NCI-H2107 (cell line): ENCODE measurements at regions not wholly inside any gene's neighbourhood (a gene's known extent, or its start where the extent isn't known, plus 50 kb on each side); places are given as distances from the start of the nearest gene placed in this dataset.

Source experiments
- DNase-seq: peaks from one replicate; lab custom pipeline; 2025; lab: John Stamatoyannopoulos, UW

DNA sequence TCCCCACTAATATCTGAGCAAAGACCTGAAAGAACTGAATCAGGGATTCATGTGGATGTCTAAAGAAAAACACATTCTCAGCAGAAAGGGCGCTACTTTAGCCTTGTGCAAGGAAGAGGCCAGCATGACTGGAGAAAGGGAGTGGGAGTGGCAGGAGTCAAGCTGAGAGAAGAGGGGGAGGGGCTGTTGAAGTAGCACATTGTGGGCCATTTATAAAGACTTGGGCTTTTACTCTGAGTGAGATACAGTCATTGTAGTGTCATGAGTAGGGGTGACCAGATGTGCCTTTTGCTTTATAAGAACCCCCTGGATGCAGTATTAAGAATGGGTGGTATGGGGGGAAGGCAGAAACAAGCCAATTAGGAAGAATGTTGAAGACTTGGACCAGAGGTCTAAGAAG is 452.8 kb downstream of the ENC1 start:
- no peak for DNase-seq

DNA sequence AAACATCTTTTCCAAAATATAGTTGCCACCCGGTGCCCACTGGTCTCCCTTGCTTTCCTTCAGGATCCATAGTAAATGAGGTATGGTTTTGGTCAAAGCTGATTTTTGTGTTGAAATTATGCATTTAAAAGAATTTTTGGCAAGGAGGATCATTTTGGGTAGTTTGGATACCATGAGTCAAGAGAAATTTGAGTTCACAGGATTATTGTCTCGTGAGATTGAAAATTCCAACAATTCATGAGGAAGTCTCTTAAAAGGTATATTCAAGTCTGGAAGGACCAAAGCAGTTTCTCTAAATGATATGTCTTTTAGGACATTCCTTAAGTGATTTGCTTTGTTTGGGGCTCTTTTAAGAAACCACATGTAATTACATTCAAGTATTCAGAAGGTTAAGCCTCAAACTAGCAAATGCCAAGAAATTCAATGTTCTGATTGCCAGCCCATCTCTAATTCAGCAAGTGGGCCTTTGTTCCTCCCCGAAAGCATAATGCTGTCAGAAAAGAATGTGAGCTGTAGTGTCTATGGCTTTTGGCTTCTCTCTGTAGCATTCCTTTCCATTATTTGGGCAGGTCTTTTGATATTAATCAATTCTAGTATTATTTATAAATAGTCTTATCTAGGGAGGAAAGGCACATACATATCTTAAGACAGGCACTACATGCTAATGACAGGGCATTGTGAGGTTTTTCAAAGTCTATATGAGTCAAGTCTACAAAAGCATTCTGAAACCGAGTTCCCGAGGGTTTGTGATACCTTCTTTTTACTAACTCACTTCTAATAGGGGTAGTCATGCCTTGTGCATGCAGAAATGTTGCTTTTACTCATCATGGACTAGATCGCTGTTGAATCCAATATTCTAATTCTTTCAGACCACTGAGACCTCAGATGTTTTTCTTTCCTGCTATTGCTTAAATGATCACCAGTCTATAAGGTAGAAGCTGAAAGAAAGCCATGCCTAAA is 453.9 kb downstream of the ENC1 start:
- DNase-seq: no peak

DNA sequence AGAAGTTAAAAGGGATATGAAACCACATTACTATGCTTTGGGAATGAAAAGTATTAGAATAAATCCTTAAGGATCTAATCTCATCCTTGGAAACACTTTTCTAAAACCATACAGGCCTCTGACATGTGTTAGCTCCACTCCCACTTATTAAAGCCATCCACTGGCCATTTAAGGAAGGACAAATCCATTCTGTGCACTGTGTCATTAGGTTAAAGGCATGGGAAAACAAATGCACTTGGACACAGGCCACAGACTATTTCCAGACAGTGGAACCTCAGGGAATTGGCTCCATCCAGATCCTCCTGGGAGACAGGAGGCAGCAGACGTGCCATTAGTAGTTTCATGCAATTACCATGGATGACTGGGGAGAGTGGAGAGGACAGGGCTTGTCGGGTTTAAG is 454.9 kb downstream of the ENC1 start:
- no peak for DNase-seq

DNA sequence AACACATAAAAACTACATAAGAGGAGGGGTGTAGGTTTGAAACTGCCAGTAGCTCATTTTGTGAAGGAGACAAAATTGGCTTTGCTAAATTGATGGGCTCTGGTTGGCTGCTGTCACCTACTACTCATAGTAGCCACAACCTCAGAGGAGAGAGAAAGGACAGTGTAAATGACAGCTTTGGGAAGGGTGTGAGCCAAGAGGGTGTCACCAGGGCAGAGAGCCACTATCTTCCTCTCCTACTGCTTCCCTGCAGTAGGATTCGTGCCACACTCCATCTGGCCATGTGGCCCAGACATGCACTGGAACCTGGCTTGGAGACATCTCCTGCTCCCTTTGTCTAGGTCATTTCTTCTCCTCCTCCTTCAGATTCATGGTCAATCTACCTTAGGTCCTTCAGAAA is 455.9 kb downstream of the ENC1 start:
- no peak for DNase-seq

DNA sequence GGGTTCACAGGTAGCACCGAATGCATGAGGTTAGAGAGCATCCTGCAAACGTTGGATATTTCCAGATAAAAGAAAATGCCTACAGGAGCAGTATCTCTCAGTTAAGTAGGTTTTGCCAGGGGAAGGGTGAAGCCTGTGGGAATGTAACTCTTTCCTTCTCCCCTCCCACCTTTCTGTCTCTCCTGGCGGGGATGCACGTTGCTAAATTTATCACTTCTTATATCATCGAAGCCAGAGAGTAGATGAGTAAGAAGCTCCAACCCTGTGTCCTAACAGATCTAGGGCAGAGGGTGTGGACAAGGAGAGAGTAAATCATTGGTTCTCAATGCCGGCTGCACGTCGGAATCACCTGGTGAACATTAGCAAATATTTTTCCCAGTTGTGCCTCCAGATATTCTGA is 457.5 kb downstream of the ENC1 start:
- DNase-seq: no peak

DNA sequence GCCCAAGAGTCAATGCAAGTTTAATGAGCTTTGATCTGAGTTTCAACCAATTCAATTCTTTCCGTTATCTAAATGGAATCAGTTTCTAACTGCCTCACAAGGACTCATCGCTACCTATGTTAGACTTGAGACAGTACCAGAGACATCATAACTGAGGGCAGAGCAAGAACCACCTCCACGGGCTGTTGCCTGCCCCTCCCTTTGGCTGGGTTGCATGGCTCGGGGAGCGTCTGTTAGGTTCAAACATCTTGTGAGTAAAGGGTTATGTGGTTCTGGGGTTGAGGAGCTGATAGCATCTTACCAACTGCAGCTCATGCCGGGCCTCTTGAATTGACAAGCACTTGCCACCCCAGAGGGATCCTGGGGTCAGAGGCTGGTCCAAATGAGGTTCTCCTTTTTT is 457.9 kb downstream of the ENC1 start:
- no peak for DNase-seq

DNA sequence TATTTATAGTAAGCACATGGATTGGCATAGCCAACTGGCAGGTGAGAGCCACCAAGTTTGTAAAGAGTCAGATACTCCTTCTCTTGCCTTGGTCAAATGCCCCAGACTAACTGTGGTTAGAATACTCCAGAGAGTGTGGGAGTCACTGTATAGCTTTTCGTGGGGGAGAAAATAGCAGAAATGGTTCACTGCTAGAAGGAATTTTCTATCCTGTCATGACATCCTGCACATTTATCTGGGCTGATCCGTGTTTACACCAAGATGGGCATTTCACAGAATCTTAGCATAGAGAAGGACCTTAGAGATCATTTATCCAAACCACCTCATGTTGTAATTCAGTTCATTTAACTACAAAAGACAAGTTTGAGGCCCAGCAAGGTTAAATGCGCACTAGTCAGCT is 460.8 kb downstream of the ENC1 start:
- no peak for DNase-seq

DNA sequence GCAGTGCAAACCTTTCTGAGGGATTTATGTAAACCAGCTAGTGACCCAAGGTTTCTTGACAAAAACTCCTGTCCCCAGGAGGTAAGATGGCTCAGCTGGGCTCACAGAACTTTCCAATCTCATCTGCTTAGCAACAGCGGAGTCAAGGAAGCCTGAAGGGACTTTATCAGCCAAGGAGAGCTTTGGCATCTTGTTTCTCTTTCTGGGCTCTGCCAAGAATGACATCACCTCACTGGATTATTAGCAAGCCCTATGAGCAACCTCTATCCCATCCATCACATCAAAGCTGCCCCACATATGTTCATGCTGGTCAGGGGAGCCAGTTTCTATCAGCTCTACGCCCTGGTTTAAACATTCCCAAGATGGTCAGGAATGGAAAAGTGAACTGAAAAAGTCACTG is 461.3 kb downstream of the ENC1 start:
- no peak for DNase-seq

DNA sequence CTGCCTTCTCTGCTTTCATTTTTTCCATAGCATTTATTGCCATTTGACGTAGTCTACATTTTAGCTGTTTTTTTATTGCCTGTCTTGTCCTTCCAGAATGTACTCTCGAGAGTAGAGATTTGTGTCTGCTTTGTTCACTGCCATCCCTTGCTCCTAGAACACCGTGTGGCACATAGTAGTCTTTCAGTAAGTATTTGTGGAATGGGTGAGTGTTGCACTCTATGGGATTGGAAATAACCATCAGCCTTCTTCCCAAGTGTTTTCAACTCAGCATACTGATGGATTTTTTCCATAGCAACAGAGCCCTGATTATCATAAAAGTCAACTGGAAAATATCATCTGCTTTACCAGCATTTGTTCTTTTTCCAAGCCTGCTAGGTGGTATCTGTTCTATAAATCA is 462.6 kb downstream of the ENC1 start:
- DNase-seq: no peak

DNA sequence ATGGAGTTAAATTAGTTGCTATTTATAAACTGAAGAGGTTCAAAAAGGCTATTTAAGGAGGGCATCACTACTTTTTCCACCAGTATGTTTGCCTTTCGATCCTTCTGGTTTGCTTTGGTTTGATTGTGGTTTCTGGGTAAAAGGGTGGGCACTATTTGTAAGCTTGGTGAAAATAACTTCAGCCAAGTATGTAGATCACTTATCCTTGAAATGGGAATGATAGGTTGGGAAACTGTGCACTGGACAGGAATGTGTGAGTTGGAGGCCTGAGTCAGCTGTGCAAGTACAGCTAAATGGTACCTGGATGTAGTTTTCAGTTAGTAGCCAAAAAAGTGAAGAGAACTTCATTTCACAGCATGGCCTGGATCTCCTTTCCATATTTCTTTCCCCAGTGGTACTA is 466.2 kb downstream of the ENC1 start:
- DNase-seq: no peak

DNA sequence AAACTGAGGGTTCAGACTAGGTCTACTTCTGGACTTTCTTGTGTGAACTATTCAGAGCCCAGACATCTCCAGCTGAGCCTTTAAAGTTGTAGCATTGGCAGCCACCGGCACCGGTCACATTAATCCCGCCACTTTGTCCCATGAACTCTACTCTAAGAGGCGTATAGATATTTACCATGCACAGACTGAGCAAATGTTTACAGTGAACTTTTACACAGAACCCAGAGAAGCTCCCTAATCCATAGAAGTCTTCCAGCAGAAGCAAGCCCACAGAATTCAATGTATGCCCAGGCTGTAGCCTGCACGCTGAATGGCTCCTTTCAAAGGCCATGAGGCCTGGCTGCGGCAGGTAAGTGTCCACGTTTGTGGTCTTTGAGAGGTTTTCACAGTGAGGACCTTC is 466.9 kb downstream of the ENC1 start:
- DNase-seq: no peak

DNA sequence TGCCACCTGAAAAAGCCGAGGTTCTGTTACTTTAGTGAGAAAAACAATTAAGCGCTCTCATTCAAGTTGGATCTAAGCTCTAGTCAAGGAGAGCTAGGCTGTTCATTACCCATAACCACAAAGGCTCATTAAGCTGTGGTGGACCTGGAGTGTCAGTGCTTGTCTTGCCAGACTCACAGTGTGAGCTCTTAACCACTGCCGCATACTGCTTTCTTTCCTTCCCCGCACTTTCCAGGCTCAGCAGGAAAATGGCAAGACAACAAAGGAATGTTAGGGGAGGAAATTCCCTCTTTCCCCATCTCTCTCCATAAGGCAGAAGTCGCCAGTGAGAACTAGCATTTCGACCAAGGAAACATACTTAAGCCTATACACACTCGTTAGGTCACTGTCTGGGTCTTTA is 467.3 kb downstream of the ENC1 start:
- DNase-seq: peak; percentile 18

DNA sequence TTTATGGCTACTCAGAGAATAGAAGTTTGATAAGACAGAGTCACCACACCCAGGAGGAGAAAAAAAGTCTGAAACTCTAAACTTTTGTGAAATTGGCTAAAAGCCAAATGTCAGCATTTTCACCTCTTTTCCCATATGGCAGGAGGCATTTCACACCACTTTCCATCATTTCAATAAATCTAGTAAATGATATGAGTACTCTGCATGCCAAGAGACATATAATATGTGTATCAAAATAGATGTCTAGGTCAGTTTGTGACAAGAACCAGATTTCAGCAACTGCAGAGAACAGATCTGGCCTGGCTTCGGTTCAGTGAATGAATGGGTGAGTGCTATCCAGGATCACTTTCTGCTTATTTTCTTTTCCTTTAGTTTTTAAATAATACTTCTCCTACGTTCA is 470.8 kb downstream of the ENC1 start:
- no peak for DNase-seq

DNA sequence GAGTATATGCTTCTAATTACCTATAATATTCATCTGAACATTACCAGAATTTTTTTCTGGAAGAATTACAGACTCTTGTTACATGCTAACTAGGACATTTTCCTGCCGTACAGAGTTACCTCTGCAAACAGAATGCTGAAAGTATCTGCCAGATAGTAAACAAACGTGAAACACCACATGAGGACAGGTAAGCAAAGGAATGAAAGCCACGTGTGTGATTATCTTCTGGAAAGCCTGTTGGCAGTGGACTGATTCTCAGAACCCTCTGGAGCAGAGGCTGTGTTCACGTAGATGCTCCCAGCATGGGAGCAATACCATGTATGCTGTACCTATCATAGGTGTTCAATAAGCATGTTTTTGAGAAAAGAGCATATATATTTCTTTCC is 472.6 kb downstream of the ENC1 start:
- no peak for DNase-seq

DNA sequence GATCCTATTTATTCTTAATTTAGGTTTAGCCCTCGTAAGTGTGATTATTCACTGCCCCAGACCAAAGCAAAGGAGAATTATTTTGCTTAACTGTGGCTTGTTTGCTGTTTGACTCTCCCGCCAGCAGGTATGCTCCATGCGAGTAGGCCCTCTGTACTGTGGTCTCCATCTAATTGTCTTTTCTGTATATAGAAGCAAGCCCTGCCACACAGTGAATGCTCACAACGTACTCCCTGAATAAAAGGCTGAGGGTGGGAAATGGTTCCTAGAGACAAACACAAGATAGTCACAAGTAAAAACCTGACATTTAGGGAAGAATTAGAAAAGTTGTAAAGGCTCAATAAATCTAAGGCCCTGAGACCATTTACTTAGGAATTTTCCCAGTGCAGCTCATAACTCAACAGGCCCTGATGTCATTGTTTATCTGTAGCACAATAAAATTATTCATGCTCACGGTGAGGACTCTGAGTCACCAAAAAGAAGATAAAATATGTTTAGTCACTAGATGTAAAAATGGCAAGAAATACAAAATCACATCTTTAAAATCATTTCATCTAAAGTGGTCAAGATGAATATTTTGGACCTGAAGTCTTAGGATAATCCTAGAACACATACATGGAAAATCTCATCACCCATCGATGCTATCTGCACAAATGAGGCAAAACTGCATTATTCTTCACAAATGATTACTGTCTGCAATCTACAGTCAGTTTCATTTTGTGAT is 473.2 kb downstream of the ENC1 start:
- no peak for DNase-seq

DNA sequence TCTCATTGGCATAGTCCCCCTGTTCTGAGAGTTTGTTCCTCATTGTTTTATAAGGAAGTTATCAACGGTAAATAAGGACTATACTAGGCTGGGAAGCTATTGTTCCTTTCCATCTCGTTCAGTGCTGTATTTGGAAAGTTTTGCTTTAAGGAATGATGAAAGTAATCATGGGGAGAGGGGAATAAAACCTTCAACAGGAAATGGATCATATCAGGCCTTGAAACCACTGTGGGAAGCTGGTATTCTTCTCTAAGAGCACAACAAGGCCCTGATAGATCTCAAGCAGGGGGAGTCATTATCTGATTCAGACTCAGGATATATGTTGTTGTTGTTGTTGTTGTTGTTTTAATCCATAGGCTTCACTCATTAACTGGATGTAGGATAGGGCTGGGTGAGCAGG is 474.5 kb downstream of the ENC1 start:
- DNase-seq: no peak

DNA sequence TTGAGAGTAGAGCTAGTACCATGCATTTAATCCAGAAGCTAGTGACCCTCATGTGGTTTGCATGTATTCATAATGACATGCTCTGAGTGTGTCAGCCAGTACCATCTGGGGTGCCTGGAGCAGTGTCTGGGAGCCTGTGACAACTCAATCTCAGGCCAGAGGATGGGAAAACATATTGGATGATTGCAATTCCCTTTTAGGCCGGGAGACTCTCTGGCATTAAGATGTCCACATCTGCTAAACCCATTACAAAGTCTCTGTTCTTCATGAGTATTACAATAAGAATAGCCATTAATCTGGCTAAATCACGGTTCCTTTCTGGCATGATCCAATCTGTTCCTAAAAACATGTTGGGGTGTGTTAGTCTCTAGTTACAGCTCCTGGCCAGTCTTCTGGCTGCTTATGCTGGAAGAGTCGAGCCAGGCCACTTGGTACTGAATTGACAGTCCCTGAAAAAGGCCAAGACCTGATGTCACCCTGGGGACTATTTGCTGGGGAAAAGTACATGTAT is 475.7 kb downstream of the ENC1 start:
- no peak for DNase-seq

DNA sequence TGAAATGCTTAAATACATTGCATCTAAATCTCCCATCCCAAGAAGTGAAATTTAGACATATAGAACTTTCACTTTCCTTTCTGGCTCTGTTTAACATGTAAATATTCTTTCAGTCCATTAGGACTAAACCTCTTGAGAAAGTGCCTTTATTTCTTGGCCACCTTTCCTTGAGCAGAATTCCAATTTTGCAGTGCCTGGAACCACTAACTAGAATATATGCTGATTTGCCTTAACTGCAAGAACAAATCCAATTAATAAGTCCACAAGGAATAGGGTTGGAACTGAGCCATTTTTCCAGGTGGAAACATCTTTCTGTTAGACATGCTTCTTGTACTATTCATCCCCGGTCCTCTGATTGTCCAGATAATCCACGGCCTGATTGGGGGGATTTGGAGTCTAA is 478.0 kb downstream of the ENC1 start:
- no peak for DNase-seq

DNA sequence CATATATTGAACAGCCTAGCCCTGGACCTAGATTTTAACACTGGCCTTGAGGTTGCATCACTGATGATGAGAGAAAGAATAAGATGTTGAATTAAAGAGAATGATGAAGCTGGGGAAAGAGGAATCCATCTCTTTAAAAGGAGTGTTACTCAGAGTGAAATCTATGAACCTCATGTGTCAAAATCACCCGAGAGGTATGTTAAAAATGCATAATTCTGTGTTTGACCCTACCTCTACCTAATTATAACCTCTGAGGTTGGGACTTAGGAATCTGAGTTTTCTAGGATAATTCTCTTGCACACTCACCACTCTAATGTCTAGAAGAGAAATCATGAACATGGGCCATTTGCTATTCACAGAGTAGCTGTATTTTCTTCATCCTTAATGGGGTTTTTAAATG is 479.4 kb downstream of the ENC1 start:
- DNase-seq: no peak

DNA sequence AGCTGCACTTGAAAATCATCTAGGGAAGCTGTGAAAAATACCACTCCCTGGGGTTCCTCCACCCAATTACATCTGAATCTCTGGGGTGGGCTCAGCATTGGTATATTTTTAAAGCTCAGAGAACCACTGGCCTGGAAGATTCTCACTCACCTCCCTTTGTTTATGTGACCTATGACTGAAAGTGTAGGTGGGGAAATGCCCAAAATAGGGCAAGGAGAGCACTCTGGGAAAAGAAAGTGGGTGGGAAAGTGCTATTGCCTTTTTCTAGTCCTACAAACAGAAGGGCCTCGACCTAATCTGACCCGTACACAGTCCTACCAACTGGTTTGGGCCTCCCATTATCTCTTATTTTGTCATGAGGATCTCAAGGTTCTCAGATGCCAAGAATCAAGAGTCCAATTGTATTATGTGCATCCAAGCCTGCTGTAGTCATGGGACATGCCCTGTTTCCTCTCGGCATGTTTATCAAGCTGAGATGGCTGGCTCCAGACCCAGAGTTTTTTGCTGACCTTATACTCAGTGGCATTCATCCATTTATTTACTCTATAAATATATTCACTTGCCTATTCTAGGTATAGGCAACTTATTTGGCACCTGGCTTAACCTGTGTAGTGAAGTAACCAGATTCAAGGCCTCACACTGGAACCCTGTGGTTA is 483.7 kb downstream of the ENC1 start:
- no peak for DNase-seq

DNA sequence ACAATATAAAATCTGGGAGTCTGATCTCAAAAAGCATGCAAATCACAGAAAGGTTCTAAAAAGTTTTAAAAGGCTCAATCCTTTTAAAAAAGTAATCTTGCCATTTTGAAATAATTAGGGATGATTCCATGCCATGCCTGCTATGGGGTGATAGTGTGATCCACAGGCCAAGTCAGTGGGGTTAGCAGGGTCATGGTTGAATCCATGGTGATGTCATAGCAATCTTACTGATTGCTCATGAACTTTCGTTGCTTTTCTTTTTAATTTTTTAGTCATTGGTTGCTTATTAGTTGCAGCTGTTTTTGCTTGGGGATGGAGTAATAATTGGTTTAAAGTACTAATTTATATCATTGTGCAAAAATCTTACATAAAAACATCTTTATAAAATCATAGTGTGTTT is 485.0 kb downstream of the ENC1 start:
- no peak for DNase-seq

DNA sequence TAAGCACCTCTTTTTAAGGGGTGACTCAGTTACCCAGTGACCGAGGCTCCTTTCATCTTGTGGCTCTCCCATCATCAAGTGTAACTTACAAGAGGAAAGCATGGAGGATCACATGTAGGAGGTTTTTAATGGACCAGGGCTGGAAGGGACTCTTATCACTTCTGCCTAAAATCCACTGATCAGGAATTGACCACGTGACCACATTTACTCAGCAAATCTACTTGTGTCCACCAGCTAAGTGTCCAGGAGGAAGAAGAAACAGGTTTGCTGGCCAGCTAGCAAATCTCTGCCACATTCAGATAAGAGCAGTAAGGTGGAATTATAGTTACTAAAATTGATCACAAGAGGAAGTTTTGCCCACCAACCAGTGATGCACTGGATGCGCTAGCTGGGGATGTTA is 486.0 kb downstream of the ENC1 start:
- no peak for DNase-seq

DNA sequence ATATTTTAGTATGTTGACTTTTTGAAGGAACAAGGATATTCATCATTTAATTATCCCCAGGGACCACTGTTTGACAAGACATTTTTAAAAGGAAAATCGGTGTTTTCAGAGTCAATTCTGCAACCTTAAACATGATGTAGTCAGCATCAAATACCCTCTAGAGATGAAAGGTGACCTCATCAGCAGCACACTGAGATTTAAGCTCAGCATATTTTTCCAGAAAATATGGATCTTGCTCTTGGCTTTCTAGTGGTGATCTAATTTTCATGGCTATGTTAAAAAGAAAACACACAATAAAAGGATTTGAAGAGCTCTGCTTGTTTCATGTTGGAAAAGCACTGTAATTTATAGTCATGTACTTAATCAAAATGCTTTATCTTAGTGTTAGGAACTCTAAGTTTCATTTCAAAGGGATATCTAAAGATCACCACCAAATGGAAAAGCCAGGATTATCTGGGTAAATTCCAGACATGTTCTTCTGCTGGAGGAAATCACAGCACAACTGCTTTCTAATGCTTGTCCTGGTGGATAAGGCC is 487.2 kb downstream of the ENC1 start:
- DNase-seq: no peak
